Keratinocyte (primary cell): ENCODE measurements at regions not wholly inside any gene's neighbourhood (a gene's known extent, or its start where the extent isn't known, plus 50 kb on each side); places are given as distances from the start of the nearest gene placed in this dataset.

Source experiments
- DNase-seq: peaks from one replicate; pipeline ENCODE4 v3.0.0-alpha.2; 2011; ENCODE audit warnings: low read depth, missing footprints, low spot score
- FAIRE-seq: peaks from 2 replicates; lab custom pipeline; 2011; peaks lifted over from hg19 to GRCh38; lab: Jason Lieb, UNC
- H2AFZ ChIP-seq: 2 replicates; pipeline ENCODE4 v1.6.0; 2012; ENCODE audit warnings: low read length, control low read depth, inconsistent platforms; ENCODE audit not compliant: control insufficient read depth
- H3K27ac ChIP-seq: 2 replicates; pipeline ENCODE4 v1.5.1; 2011; ENCODE audit warnings: low read length; ENCODE audit not compliant: control insufficient read depth, insufficient read depth
- H3K27me3 ChIP-seq: 3 replicates; pipeline ENCODE4 v1.6.0; 2011; ENCODE audit warnings: low read length; ENCODE audit not compliant: control insufficient read depth, insufficient read depth; ENCODE audit errors: extremely low read depth
- H3K36me3 ChIP-seq, 2 experiments: 2 replicates in 1 of 2; 3 replicates in 1 of 2; pipeline ENCODE4 v1.5.1; 2011; ENCODE audit warnings: low read length in 2 of 2, mild to moderate bottlenecking in 1 of 2; ENCODE audit not compliant: control insufficient read depth in 2 of 2, insufficient read depth in 2 of 2; ENCODE audit errors: extremely low read depth in 1 of 2
- H3K4me1 ChIP-seq: 3 replicates; pipeline ENCODE4 v1.5.1; 2011; ENCODE audit warnings: low read length; ENCODE audit not compliant: control insufficient read depth, insufficient read depth; ENCODE audit errors: extremely low read depth
- H3K4me2 ChIP-seq: 3 replicates; pipeline ENCODE4 v1.6.0; 2011; ENCODE audit warnings: low read depth, low read length; ENCODE audit not compliant: control insufficient read depth, insufficient read depth; ENCODE audit errors: extremely low read depth
- H3K4me3 ChIP-seq, 3 experiments: fragments of 200-600 bp in 1 of 3; sonication (generic) in 1 of 3; 2 replicates in 2 of 3; 3 replicates in 1 of 3; pipeline ENCODE4 v1.5.1; 2011 to 2016; ENCODE audit warnings: low read length in 3 of 3, mild to moderate bottlenecking in 3 of 3, control low read depth in 2 of 3, inconsistent platforms in 1 of 3, low read depth in 1 of 3, mixed read lengths in 1 of 3, mixed run types in 1 of 3, moderate library complexity in 1 of 3; ENCODE audit not compliant: control insufficient read depth in 2 of 3, insufficient read depth in 2 of 3; ENCODE audit errors: extremely low read depth in 1 of 3
- H3K79me2 ChIP-seq: 2 replicates; pipeline ENCODE4 v1.6.0; 2012; ENCODE audit warnings: low read length; ENCODE audit not compliant: control insufficient read depth, insufficient read depth
- H3K9ac ChIP-seq: 3 replicates; pipeline ENCODE4 v1.6.0; 2011; ENCODE audit warnings: low read length; ENCODE audit not compliant: control insufficient read depth, insufficient read depth; ENCODE audit errors: extremely low read depth
- H3K9me1 ChIP-seq: 3 replicates; pipeline ENCODE4 v1.6.0; 2011; ENCODE audit warnings: low read length; ENCODE audit not compliant: control insufficient read depth, insufficient read depth; ENCODE audit errors: extremely low read depth
- H3K9me3 ChIP-seq: 2 replicates; pipeline ENCODE4 v1.5.1; 2012; ENCODE audit warnings: low read depth, low read length; ENCODE audit not compliant: control insufficient read depth
- H4K20me1 ChIP-seq: 3 replicates; pipeline ENCODE4 v1.6.0; 2011; ENCODE audit warnings: low read length; ENCODE audit not compliant: control insufficient read depth, insufficient read depth; ENCODE audit errors: extremely low read depth
- CTCF ChIP-seq, 3 experiments: IDR thresholded peaks in 1 of 3; conservative IDR thresholded peaks in 1 of 3; optimal IDR thresholded peaks in 1 of 3; 2 replicates in 2 of 3; 3 replicates in 1 of 3; pipeline versions ENCODE3 to v1.5.1; 2011; ENCODE audit warnings: low read length in 3 of 3, mild to moderate bottlenecking in 3 of 3, moderate library complexity in 2 of 3, control low read depth in 1 of 3, inconsistent platforms in 1 of 3; ENCODE audit not compliant: insufficient read depth in 2 of 3; ENCODE audit errors: extremely low read depth in 1 of 3
- EZH2 ChIP-seq: IDR thresholded peaks from one replicate; pipeline ENCODE4 v1.6.1; 2012; ENCODE audit warnings: inconsistent platforms, mild to moderate bottlenecking, low read length, moderate library complexity
- dilution Hi-C: fragments of 300-500 bp; cut with MboI; formaldehyde crosslinking; loops from one replicate; pipeline ENCODE4 v1.7.0; 2020; ENCODE audit warnings: low sequenced_read_pairs; ENCODE audit not compliant: extremely low pct_ligation_motif_present

GRCh38 chr1:195332102-195332501 lies 1276.1 kb downstream of the KCNT2 start:
- Histone ChIP-seq H3K4me2 (no peak overlapping the region), H3K4me1 (no peaks in the 10 kb centered on the region), H3K36me3 (no peaks in the 10 kb centered on the region), H3K9me1 (no peaks in the 10 kb centered on the region), H4K20me1 (no peaks in the 10 kb centered on the region), H3K27me3 (no peaks in the 10 kb centered on the region), H3K9me3 (no peaks in the 10 kb centered on the region), H3K4me3 (no peak overlapping the region), H3K9ac (no peak overlapping the region), H2AFZ (no peak overlapping the region), H3K27ac (no peak overlapping the region), H3K79me2 (no peaks in the 10 kb centered on the region)
- DNase-seq (no peak), FAIRE-seq (no peak)
- TF ChIP-seq CTCF (optimal IDR thresholded peaks at IDR 0.05 in 1 of 3, IDR thresholded peaks at IDR 0.05 in 1 of 3, conservative IDR thresholded peaks at IDR 0.05 in 1 of 3; ENCODE audit: extremely low read depth in 1 of 3, insufficient read depth in 2 of 3, low read length in 3 of 3) (no peak), EZH2 (no peak)
- dilution Hi-C loops, result no loop called here

- dilution Hi-C loops, result no loop called here
- Histone ChIP-seq H3K9ac (no peak overlapping the region), H3K4me2 (no peak overlapping the region), H3K4me1 (no peaks in the 10 kb centered on the region), H3K9me1 (no peaks in the 10 kb centered on the region), H3K36me3 (no peaks in the 10 kb centered on the region), H3K27me3 (no peaks in the 10 kb centered on the region), H4K20me1 (no peaks in the 10 kb centered on the region), H3K4me3 (no peak overlapping the region), H3K27ac (no peak overlapping the region), H3K9me3 (no peaks in the 10 kb centered on the region), H2AFZ (no peak overlapping the region), H3K79me2 (no peaks in the 10 kb centered on the region)
- FAIRE-seq (no peak), DNase-seq (no peak)
- TF ChIP-seq CTCF (optimal IDR thresholded peaks at IDR 0.05 in 1 of 3, IDR thresholded peaks at IDR 0.05 in 1 of 3, conservative IDR thresholded peaks at IDR 0.05 in 1 of 3; ENCODE audit: extremely low read depth in 1 of 3, insufficient read depth in 2 of 3, low read length in 3 of 3) (no peak), EZH2 (no peak)
These were observed 1279.6 kb downstream of the KCNT2 start for GRCh38 chr1:195328681-195329080.
